OCI-LY1 (cell line): ENCODE measurements at regions not wholly inside any gene's neighbourhood (a gene's known extent, or its start where the extent isn't known, plus 50 kb on each side); places are given as distances from the start of the nearest gene placed in this dataset.

Source experiments
- H2AFZ ChIP-seq: fragments of 200-600 bp; sonication (generic), shearing (Covaris generic); 2 replicates; pipeline ENCODE4 v1.6.0; 2014; ENCODE audit warnings: antibody characterized with exemption, mild to moderate bottlenecking, low read length
- H3F3A ChIP-seq: fragments of 200-600 bp; sonication (generic), shearing (Covaris generic); 2 replicates; pipeline ENCODE4 v1.6.0; 2014; ENCODE audit warnings: mild to moderate bottlenecking, antibody characterized with exemption, low read length, moderate library complexity; ENCODE audit not compliant: insufficient read depth
- H3K27ac ChIP-seq: fragments of 200-600 bp; sonication (generic); 2 replicates; pipeline ENCODE4 v1.5.1; 2014; ENCODE audit warnings: low read length, mixed run types, mild to moderate bottlenecking, low read depth; ENCODE audit not compliant: poor library complexity, severe bottlenecking
- H3K27me3 ChIP-seq: fragments of 200-600 bp; sonication (generic); 2 replicates; pipeline ENCODE4 v1.6.0; 2014; ENCODE audit warnings: antibody characterized with exemption, mild to moderate bottlenecking, low read length, moderate library complexity; ENCODE audit not compliant: insufficient read depth
- H3K36me3 ChIP-seq: fragments of 200-600 bp; sonication (generic); 2 replicates; pipeline ENCODE4 v1.6.1; 2014; ENCODE audit warnings: mild to moderate bottlenecking, antibody characterized with exemption, low read length, moderate library complexity, mixed read lengths; ENCODE audit not compliant: insufficient read depth
- H3K4me1 ChIP-seq: fragments of 200-600 bp; sonication (generic); 2 replicates; pipeline ENCODE4 v1.5.1; 2014; ENCODE audit warnings: mild to moderate bottlenecking, low read length, moderate library complexity; ENCODE audit not compliant: insufficient read depth, severe bottlenecking
- H3K4me2 ChIP-seq: fragments of 200-600 bp; sonication (generic), shearing (Covaris generic); 2 replicates; pipeline ENCODE4 v1.6.1; 2014; ENCODE audit warnings: low read length
- H3K4me3 ChIP-seq: fragments of 200-600 bp; sonication (generic); 2 replicates; pipeline ENCODE4 v1.5.1; 2014; ENCODE audit warnings: low read length, low read depth, mild to moderate bottlenecking, mixed read lengths; ENCODE audit not compliant: poor library complexity, severe bottlenecking
- H3K79me2 ChIP-seq: fragments of 200-600 bp; shearing (Covaris generic); 2 replicates; pipeline ENCODE4 v1.6.1; 2016; ENCODE audit warnings: mixed run types, low read length, mixed read lengths; ENCODE audit not compliant: insufficient read depth
- H3K9ac ChIP-seq: fragments of 200-600 bp; sonication (generic), shearing (Covaris generic); 2 replicates; pipeline ENCODE4 v1.6.1; 2014; ENCODE audit warnings: mild to moderate bottlenecking, low read length, mixed read lengths
- H3K9me2 ChIP-seq: fragments of 200-600 bp; sonication (generic), shearing (Covaris generic); 2 replicates; pipeline ENCODE4 v1.6.1; 2014; ENCODE audit warnings: low read depth, mild to moderate bottlenecking, low read length, mixed read lengths
- H3K9me3 ChIP-seq: fragments of 200-600 bp; shearing (Covaris generic); 2 replicates; pipeline ENCODE4 v1.6.1; 2014; ENCODE audit warnings: low read length, mixed read lengths
- H4K20me1 ChIP-seq: fragments of 200-600 bp; sonication (generic), shearing (Covaris generic); 2 replicates; pipeline ENCODE4 v1.6.0; 2016; ENCODE audit warnings: mild to moderate bottlenecking, low read length; ENCODE audit not compliant: insufficient read depth
- EZH2 ChIP-seq: fragments of 200-600 bp; sonication (generic), shearing (Covaris generic); IDR thresholded peaks from 2 replicates; pipeline ENCODE4 v1.8.0; 2017; ENCODE audit warnings: borderline replicate concordance, mixed run types, mild to moderate bottlenecking, antibody characterized with exemption, low read length, moderate library complexity, mixed read lengths
- TF ChIP-seq, protein P1 (sequence below): fragments of 200-600 bp; sonication (generic), shearing (Covaris generic); IDR thresholded peaks from 2 replicates; pipeline ENCODE4 v1.5.1; 2017; ENCODE audit warnings: mild to moderate bottlenecking, antibody characterized with exemption, low read length, moderate library complexity, mixed read lengths

DNA sequence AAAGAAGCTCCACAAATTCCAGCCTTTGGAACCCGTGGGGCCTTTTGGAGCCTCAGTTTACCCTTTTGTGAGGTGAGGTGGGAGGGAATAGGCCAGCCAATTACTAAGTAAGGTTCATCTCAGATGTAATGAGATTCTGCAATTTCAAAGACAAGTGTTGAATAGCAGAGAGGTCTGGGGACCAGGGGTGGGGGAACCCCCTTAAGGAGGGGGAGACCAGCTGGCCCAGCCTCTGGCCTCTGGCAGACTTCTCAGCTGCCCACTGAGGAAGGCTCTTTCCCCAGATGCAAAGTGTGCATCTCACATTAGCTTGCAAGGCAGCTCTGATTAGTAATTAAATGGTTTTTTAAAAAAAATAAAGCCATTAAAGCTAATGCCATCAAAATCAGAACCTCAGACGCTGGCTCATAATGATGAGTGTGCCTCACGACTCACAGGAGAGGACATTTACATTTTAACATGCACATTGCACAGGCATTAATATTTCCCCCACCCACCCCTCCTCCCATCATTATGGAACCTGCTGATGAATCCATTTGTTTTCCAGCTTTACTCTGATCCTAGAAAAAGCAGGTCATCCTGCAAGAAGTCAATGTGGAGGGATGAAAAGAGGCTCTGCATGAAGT, 176.7 kb upstream of the TLE3 start:
- no peak overlapping the region for H3K4me3 ChIP-seq
- H3K27ac ChIP-seq: no peak overlapping the region
- no peak overlapping the region for H2AFZ ChIP-seq
- no peaks in the 10 kb centered on the region for H3K36me3 ChIP-seq
- no peaks in the 10 kb centered on the region for H4K20me1 ChIP-seq
- no peak overlapping the region for H3K4me2 ChIP-seq
- H3K9me3 ChIP-seq: no peaks in the 10 kb centered on the region
- H3K79me2 ChIP-seq: no peaks in the 10 kb centered on the region
- H3K9ac ChIP-seq: no peak overlapping the region
- no peaks in the 10 kb centered on the region for H3K27me3 ChIP-seq
- H3K4me1 ChIP-seq: no peaks in the 10 kb centered on the region
- H3K9me2 ChIP-seq: no peaks in the 10 kb centered on the region
- TF ChIP-seq, protein P1, sequence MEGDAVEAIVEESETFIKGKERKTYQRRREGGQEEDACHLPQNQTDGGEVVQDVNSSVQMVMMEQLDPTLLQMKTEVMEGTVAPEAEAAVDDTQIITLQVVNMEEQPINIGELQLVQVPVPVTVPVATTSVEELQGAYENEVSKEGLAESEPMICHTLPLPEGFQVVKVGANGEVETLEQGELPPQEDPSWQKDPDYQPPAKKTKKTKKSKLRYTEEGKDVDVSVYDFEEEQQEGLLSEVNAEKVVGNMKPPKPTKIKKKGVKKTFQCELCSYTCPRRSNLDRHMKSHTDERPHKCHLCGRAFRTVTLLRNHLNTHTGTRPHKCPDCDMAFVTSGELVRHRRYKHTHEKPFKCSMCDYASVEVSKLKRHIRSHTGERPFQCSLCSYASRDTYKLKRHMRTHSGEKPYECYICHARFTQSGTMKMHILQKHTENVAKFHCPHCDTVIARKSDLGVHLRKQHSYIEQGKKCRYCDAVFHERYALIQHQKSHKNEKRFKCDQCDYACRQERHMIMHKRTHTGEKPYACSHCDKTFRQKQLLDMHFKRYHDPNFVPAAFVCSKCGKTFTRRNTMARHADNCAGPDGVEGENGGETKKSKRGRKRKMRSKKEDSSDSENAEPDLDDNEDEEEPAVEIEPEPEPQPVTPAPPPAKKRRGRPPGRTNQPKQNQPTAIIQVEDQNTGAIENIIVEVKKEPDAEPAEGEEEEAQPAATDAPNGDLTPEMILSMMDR: no peak
- TF ChIP-seq EZH2: no peak
- H3F3A ChIP-seq: no peaks in the 10 kb centered on the region

DNA sequence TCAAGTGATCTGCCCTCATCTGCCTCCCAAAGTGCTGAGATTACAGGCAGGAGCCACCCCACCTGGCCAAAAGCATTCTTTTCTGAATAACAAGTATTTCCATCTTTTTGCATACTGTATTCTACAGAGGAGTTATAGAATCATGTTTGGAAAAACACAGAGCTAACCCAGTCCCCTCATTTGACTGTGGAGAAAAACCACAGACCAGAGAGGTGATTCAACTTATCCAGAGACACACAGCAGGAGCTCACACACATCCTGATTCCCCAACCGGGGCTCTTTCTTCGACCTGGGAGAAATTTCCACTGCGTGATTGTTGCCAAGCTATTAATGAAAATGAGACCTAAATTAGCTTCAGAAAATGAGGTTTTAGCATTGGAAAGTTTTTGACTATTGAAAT, 176.1 kb upstream of the TLE3 start:
- no peaks in the 10 kb centered on the region for H4K20me1 ChIP-seq
- peaks cover 5% of the 10 kb centered on the region for H3K4me1 ChIP-seq
- no peaks in the 10 kb centered on the region for H3K36me3 ChIP-seq
- no peaks in the 10 kb centered on the region for H3K9me3 ChIP-seq
- no peaks in the 10 kb centered on the region for H3K27me3 ChIP-seq
- H3K4me2 ChIP-seq: no peak overlapping the region
- H2AFZ ChIP-seq: no peak overlapping the region
- H3K79me2 ChIP-seq: no peaks in the 10 kb centered on the region
- H3F3A ChIP-seq: no peaks in the 10 kb centered on the region
- no peak overlapping the region for H3K27ac ChIP-seq
- TF ChIP-seq EZH2: no peak
- TF ChIP-seq, protein P1: no peak
- H3K9ac ChIP-seq: no peak overlapping the region
- H3K9me2 ChIP-seq: no peaks in the 10 kb centered on the region
- H3K4me3 ChIP-seq: no peak overlapping the region

DNA sequence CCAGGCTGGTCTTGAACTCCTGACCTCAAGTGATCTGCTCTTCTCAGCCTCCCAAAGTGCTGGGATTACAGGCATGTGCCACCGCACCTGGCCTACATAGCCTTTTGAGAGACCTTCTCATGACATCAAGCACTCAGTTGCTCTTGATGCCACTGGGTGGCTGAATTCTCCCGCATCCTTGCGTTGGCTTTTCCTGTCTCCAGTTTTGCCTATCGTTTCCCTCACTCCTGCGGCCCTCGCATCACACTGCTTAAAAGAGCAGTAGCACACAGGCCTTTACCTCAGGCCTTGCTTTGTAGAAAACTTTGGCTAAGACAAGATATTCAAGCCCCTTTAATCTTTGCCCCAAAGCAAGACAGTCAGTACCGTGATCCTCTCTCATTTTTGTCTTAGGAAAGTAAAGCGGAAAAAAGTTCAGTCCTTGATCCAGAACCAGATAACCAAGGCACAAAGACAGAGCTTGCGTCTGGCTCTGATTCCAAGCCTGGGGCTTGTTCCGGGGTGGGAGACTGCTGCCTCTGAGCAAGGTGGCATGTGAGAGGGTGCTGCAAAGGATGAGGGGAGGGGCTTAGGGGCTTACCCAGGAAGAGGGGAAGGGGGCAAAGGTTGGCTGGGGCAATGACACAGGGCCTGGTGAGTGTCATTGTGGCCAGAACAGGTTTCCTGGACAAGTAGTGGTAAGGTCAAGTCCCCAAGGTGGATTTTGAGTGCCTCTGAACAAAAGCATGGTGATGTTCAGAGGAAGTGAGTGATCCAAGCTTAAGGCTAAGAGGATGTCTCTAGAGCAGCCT, 175.0 kb upstream of the TLE3 start:
- H3K4me3 ChIP-seq: no peak overlapping the region
- H3K79me2 ChIP-seq: no peaks in the 10 kb centered on the region
- H3K9me2 ChIP-seq: no peaks in the 10 kb centered on the region
- no peaks in the 10 kb centered on the region for H3K27me3 ChIP-seq
- H3F3A ChIP-seq: no peaks in the 10 kb centered on the region
- no peaks in the 10 kb centered on the region for H4K20me1 ChIP-seq
- no peak overlapping the region for H3K9ac ChIP-seq
- H3K9me3 ChIP-seq: no peaks in the 10 kb centered on the region
- no peak overlapping the region for H2AFZ ChIP-seq
- H3K4me2 ChIP-seq: no peak overlapping the region
- no peak for TF ChIP-seq EZH2
- TF ChIP-seq, protein P1: no peak
- no peak overlapping the region for H3K27ac ChIP-seq
- H3K4me1 ChIP-seq: peaks cover 12% of the 10 kb centered on the region
- H3K36me3 ChIP-seq: no peaks in the 10 kb centered on the region
